ENCODE measurements at regions not wholly inside any gene's neighbourhood (a gene's known extent, or its start where the extent isn't known, plus 50 kb on each side); places are given as distances from the start of the nearest gene placed in this dataset.
"Not testable (repeated sequence)": the region's sequence is repeated elsewhere in the genome, so short reads cannot be mapped to it uniquely, and the experiment has no call there.

DNA sequence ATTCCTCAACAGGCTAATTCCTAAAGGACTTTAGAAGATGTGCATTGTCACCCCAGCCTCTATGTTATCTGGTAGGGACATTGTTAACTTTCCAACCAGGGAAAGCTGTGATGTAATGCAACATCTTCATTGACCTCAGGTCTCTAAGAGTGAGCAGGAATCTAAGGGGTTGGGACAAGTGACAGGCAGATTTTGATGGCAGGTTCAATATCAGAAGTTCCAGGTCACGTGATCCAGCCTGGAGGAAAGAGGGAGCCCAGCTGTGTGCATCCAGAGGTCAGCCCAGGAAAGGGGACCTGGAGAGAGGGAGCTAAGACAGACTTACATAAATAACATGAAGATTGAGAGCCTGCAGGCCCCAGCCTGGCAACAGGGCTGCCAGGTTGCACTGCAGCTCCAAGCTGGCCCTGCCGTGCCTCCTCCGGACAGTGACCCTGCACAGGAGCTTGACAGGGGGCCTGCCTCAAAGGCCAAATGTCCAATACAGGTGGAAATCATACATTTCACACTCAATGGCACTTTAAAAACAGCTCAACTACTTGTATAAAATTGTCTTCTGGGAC is 262.2 kb upstream of the MGAT5 start:
- DNase-seq, result no peak

DNA sequence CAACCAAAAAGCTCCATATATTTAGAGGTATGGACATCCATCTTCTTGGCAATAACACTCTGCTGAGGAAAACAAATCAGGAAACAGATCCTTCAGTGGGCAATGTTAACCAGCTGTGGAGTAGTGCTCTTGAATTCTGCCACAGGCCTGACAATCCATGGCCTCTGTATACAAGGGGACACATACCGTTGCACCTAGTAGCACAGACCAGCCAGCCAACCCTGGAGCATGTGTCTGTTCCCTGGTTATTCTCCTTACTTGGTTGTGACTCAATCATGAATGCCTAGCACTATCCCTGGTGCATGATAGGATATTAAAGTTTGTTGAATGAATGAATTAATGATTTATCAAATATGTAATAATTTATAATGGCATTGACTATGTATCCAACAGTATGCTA is 261.4 kb upstream of the MGAT5 start:
- no peak for DNase-seq

DNA sequence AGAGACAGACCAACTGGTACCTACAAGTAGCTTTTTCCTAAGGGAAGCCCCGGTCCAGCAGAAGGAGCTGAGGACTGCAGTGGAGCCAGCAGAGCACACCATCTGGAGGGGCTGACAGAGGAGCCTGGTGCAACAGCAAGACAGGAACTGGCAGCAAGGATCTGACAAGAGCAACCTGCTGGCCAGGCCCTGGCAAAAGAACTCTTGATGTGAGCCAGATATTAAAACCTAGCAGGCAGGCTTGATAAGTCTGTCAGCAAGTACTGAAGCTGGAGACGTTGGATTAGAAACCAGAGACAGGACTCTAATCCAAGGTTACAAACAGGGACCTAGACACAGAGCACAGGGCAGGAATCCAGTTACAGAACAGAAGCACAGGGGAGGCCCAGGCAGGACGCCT is 260.7 kb upstream of the MGAT5 start:
- no peak for DNase-seq

DNA sequence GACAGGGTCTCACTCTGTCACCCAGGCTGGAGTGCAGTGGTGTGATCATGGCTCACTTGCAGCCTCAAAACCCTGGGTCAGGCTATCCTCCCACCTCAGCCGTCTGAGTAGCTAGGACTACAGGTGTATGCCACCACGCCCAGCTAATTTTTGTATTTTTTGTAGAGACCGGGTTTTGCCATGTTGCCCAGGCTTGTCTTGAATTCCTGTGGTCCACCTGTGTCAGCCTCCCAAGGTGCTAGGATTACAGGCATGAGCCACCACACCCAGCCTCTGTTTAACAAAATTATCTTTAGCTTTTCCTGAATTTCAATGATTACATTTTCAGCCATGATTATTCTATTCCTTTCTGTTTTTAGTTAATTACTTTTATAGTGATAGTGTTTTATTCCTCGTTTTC is 255.1 kb upstream of the MGAT5 start:
- not testable (repeated sequence) for DNase-seq

DNA sequence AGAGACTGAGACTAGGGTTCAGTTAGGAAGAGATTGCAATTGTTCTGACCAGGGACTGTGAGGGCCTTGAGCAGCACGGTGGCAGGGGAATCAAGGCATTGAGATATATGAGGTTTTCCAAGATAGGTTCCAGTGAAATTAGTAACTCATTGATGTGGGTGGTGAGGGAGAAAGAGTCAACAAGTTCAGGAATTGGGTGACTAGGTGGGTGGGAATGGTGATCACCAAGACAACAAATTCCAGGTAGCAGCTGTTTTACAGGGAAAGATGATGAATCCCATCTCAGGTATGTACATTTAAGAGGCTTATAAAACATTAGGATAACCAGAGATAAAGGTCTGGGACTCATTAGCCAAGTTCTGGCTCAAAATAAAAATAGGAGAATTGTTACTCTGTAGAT is 251.5 kb upstream of the MGAT5 start:
- DNase-seq, result no peak

DNA sequence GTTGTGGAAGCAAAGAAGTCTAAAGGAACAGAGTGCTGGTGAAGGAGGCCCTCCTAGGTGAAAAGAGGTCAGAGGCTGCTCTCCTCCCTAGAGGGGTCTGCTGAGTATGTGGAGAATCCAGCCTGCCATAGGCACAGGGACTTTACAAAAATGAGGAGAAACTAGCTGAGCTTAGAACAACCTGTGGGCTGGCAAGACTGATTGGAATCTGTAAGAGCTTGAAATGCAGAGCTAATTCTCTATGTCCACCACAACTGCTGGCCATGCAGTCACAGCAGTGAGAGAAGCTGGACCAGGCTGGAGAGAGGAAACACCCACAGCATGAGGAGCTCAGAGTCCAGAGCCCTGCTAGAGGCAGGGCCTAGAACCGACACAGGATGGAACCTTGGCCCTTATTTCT is 251.0 kb upstream of the MGAT5 start:
- DNase-seq, result no peak

DNA sequence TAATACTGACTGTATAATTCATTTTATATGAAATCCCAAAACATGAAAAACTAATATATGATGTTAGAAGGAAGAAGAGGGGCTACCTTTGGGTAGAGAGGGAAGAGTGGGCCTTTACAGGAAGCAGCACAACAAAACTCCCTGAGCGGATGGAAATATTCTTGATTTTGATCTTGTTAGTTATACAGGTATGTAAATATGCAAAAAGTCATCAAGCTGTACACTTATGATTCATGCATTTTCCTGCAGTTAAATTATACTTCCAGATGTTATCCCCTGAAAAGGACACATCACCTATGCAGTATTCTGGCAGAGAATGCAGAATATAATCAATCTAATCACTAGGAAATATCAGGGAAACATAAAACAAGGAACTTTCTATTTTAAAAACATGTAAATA is 249.4 kb upstream of the MGAT5 start:
- DNase-seq, result no peak

DNA sequence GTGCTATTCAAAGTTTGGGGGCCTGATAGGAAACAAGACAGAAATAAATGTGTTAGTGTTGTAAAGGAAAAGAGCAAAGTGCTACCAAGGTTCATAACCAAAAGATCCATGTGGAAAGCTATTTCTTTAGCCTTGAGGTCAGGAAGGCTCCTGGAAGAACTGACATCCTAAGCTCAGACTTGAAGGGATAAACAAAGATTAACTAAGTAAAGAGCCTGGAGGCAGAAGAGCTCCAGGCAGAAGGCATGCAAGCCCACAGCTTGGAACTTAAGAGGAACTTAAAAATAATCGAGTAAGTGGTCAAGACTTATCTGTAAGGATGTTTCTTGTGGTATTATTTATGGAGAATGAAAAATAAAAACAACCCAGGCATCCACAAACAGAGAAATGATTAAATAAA is 245.0 kb upstream of the MGAT5 start:
- DNase-seq, result no peak

DNA sequence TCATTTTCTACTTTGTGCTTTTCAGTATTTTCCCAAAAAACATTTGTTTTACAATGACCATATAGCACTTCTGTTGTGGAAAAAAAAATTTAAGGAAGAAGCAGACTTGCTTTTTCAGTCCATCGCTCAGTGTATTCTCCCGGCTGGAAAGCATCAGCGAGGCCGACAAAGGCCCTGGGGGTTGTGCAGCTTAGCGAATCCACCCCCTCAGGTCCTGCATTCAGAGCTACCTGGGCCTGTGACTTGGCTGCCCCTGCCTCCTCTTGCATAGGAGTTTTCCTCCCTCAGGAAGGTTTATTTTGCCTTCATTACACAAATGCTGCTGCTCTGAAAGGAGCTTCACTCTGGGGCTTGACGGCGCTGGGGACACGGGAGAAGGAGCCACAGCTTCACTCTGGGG is 244.4 kb upstream of the MGAT5 start:
- no peak for DNase-seq

DNA sequence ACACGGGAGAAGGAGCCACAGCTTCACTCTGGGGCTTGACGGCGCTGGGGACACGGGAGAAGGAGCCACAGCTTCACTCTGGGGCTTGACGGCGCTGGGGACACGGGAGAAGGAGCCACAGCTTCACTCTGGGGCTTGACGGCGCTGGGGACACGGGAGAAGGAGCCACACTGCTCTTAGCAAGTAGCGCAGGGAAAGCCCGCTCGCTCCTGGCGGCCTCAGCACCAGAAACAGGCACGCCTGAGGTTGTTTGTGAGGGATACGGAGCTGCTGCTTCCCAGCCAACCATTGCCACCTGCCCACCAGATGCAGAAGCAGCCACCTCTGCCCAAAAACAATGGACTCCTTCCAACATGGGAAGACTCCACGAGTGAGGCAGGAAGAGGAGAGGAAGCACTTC is 244.0 kb upstream of the MGAT5 start:
- not testable (repeated sequence) for DNase-seq

DNA sequence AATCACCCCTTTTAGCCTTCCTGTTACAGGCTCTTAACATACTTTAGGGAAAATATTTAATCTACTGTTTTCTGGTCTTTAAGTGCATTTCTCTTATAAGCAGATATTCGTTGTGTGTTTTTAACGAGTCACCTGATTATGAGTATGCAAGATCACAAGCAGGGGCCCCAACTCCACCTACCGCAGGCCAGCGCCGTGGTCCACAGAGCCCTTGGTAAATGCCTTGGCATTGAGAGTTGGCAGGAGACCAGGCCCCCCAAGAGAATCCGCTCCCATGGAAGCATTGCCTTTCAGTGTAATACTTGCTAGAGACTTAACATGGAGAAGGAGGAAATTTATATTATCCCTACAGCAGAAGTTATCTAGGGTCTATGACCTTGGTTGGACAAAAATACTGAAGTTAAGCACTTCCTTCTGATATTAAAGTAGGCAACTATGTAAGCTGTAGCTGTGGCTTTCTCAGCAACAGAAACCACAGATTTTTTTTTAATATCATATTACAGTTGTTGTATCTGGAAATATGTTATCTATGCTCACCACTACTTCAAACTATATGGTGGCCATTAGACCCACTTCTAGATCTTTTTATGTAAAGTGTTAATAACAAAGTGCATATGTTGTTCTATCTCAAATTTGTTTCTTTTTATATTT is 241.8 kb upstream of the MGAT5 start:
- no peak for DNase-seq

DNA sequence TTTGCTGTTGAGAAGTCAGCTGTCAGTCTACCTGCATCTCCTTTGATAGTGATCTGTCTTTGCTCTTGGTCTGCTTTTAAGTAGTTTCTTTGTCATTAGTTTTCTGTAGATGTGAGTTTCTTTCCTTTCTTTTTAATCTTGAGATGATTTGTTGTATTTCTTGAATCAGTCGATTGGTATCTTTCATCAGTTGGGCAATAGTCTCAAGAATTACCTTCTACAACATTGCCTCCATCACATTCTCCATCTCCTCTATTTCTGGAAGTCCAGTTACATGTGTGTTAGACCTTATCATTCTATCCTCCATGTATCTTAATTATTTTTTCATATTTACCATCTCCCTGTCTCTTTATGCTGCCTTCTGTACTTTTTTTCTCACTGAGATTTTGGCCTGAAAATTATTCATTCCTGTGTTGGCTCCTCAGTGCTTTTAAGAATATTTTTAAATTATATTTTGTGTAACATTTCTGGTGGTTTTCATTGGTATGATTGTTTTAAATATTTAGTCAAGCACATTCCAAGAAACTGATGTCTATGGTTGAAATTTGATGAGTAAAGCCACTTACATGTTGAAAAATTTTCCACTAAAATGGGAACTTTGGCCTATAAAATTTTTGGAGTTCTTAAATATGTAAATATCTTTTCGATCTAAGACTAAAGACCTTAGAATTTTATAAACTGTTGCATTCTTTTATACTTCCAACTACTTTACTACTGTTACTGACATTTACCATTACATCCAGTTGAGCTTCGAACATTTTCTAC is 239.5 kb upstream of the MGAT5 start:
- no peak for DNase-seq

DNA sequence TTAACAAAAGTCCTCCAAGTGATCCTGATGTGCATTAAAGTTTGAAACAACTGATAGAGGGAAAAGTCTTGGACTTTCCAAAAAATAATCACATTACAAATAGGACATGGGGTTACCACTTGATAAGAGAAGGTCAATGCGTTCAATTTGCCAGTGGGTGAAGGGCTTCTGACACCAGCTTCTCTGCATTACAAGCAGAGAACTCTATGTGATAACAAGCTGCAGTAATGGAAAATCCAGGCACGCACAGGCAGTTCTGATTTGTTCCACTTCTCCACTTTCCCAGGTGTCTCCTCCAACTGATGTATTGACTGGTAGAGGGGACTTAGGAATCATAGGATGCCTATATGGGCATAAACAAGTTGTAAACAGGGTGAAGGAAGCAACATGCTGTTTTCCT is 234.0 kb upstream of the MGAT5 start:
- DNase-seq, result no peak

DNA sequence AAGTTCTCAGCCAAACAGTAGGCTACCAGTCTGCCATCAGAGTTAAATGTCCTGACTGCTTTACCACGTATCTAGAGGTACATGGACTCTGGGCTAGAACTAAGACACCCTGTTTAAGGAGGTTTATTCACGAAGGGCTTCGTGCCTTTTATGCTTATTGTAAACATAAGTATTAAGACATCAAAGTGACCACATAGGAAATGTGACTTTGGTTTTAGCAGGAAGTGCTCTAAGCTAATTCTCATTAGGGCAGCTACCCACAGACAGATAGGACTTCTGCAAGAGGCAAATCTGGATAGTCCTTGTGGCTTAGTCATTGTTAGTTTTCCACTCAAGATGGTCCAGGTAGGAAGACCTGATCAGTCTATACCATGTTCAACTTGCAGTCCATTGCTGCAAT is 233.3 kb upstream of the MGAT5 start:
- DNase-seq, result no peak

DNA sequence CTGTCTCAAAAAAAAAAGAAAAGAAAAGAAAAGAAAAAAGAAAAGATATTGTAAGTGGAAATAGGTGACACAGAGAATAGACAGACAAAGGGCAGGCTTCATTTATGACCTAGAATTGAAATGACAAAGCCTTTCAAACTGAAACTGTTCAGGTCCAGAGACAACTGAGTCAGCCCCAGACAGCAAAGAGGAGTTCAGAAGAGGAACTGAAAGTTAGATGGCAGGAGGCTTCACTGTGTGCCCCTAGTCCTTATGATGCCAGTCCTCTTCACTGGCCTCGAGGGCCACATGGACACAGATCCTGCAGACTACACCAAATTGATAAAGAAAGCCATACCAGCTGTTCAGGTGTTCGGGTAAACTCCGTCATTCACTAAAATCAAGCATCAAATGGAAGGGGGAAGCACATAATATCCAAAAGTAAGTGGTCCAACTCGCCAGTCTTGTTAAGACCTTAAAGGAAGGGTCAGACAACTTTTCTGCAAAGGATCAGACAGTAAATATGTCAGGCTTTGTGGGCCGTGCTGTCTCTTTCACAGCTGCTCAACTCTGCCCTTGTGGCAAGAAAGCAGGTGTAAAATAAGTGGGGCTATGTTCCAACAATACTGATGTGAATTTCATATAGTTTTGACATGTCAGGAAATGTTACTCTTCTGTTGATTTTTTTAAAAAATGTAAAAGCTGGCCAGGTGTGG is 231.9 kb upstream of the MGAT5 start:
- no peak for DNase-seq

DNA sequence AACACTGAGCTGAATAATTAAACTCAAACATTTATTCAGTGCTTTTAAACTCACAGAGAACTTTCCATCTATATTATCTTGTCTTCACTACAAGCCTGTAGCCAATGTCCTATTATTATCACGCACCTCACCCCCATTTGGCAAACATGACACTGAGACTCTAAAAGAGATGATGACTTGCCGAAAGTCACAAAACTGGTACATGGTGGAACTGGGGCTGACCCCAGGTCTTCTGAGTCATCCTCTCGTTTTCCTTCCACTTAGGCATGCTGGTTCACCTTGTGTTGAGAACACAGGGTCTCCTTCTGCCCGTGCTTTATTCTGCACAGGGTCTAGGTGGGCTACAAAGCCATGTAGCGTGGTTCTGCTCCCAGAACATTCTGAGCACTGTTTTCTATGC is 230.0 kb upstream of the MGAT5 start:
- DNase-seq, result no peak

DNA sequence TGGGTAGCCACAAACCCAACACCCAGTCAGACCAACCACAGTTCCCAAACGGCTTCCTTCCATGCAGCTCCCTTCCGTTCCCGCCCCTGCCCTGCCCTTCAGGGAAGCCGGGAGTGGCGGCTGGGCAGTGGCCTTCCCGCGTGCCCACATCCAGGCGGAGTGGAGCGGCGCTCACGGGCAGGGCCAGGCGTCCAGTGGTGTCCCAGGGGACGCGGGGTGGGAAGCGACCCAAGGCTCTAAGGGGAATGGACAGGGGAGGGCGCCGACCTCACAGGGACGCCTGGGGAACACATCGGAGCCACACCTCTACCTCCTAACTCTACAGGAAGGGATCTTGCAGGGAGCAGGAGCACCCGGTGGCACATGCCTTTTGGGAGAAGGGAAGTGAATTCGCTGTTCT is 225.9 kb upstream of the MGAT5 start:
- DNase-seq, result no peak

DNA sequence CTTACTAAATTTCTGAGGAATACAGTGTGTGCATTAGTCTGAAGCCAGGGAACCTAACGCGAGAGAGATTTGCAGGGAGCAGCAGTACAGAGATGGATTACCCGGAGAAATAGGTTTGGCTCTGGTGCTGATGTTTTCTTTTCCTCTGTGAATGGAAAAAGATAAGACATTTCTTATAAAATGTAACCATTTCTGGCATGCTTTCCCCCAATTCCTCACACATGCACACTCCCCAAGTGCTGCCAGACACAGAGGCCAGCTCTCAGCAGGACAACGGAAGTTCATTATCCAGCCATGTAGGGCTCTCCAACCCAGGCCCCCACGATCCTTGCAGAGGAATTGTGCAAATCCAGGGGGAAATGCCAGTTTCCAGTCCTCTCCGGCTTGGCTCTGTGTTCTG is 224.5 kb upstream of the MGAT5 start:
- DNase-seq, result no peak

DNA sequence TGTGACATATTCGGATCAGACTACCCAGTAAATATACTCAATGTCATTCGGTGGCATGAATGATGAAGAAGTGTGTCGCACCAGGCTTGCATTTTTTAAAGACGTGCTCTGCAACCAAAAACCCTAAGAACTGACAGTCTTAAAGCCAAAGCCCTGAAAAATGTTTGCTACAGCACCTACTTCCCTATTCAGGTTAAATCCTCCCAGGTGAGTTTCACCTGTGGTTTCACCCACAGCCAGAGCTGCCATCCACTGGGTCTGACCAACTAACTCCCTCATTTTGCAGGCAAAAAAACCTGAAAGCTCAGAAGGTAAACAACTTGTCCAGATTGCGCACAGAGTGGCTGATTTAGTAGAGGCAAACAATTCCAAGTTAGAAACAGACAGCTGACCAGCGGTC is 222.3 kb upstream of the MGAT5 start:
- no peak for DNase-seq

DNA sequence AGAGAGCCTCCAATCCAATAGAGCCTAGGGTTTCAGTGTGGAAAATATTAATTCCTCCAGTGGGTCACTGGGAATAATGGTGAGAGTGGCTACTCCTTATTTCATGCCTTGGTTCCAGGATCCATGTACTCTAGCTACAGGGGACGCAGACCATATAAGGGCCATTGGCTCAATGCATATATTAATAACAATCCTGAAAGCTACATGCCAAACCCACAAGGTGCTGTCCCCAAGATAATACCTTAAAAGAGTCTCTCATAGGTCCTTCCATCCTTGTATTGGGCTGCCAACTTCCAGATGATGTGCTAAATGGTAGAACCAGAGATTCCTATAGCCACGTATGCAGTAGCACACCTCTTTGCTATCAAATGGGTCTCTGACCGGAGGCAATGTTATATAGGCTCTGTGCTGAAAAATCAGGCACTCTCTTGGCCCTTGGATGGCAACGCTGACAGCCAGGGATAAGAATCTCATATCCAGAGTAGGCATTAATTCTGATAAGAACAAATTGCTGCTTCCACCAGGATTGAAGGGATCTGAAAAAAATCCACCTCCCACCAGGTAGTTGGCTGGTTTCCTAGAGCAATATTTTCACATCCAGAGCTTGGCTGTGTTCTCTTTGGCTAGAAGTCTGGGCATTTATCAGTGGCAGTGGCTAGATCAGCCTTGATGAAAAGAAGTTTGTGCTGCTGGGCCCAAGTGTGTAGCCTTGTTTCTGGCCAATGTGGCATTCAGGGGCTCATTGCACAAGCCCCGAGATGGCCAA is 218.1 kb upstream of the MGAT5 start:
- no peak for DNase-seq

DNA sequence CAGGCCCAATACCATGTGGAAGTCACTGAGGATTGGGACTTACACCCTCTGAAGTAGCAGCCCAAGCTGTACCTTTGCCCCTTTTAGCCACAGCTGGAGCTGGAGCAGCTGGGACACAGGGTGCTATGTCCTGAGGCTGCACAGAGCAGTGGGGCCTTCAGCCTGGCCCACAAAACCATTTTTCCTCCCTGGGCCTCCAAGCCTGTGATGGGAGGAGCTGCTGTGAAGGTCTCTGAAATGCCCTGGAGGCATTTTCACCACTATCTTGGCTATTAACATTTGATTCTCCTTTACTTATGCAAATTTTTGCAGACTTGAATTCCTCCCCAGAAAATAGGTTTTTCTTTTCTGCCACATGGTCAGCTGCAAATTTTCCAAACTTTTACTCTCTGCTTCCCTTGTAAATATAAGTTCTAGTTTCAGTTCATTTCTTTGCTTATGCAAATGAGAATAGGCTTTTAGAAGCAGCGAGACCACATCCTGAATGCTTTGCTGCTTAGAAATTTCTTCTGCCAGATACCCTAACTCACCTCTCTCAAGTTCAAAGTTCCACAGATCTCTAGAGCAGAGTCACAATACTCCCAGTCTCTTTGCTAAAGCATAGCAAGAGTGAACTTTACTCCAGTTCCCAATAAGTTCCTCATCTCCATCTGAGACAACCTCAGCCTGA is 213.8 kb upstream of the MGAT5 start:
- DNase-seq, result no peak

DNA sequence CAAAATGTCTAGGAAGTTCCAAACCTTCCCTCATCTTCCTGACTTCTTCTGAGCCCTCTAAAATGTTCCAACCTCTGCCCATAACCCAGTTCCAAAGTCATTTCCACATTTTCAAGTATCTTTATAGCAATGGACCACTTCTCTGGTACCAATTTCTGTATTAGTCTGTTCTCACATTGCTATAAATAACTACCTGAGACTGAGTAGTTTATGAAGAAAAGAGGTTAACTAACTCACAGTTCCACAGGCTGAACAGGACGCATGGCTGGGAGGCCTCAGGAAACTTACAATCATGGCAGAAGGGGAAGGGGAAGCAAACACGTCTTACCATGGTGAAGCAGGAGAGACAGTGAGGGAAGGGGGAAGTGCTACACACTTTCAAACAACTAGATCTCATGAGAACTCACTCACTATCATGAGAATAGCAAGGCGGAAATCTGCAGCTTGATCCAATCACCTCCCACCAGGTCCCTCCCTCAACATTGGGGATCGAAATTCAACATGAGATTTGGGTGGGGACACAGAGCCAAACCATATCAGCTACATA is 213.2 kb upstream of the MGAT5 start:
- DNase-seq, result not testable (repeated sequence)
